Suprapubic skin (tissue), 3 donors: ENCODE measurements at regions not wholly inside any gene's neighbourhood (a gene's known extent, or its start where the extent isn't known, plus 50 kb on each side); places are given as distances from the start of the nearest gene placed in this dataset.

Experiments used
- CTCF ChIP-seq, 2 donors: fragments of 200-600 bp in 1 of 2; fragments of 450-650 bp in 1 of 2; sonication (generic) in 1 of 2; IDR thresholded peaks; one replicate each; pipeline ENCODE4 v1.5.1; 2016 to 2019; ENCODE audit warnings: antibody characterized with exemption in 2 of 2, mild to moderate bottlenecking in 1 of 2, moderate library complexity in 1 of 2
- EP300 ChIP-seq: sonication (generic); formaldehyde crosslinking; IDR thresholded peaks from one replicate; pipeline ENCODE4 v1.6.1; 2017; ENCODE audit warnings: antibody characterized with exemption
- POLR2A ChIP-seq, 2 donors: fragments of 450-650 bp; IDR thresholded peaks; one replicate each; pipeline ENCODE4 v1.6.1; 2017; ENCODE audit warnings: antibody characterized with exemption in 2 of 2, mild to moderate bottlenecking in 2 of 2, moderate library complexity in 2 of 2

- TF ChIP-seq EP300 (no peak), CTCF (IDR thresholded peaks at IDR 0.05) (no peak), POLR2A (IDR thresholded peaks at IDR 0.05) (no peak)
Measured at GRCh38 chr9:86456416-86456815, 102.2 kb upstream of the TUT7 start.
